A172 (cell line): ENCODE measurements at regions not wholly inside any gene's neighbourhood (a gene's known extent, or its start where the extent isn't known, plus 50 kb on each side); places are given as distances from the start of the nearest gene placed in this dataset.

ENCODE experiments used
- DNase-seq: peaks from one replicate; pipeline ENCODE4 v3.0.0-alpha.2; 2015; ENCODE audit warnings: low spot score

DNA sequence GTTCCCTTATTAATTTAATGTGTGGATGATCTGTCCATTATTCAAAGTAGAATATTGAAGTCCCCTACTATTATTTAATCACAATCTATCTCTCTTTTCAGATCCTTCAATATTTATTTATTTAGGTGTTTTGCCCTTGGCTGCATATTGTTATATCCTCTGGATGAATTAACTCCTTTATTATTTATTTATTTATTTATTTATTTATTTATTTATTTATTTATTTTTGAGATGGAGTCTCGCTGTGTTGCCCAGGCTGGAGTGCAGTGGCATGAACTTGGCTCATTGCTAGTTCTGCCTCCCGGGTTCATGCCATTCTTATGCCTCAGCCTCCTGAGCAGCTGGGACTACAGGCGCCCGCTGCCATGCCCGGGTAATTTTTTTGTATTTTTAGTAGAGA, 776.6 kb upstream of the NXPH2 start:
- DNase-seq = no peak

DNA sequence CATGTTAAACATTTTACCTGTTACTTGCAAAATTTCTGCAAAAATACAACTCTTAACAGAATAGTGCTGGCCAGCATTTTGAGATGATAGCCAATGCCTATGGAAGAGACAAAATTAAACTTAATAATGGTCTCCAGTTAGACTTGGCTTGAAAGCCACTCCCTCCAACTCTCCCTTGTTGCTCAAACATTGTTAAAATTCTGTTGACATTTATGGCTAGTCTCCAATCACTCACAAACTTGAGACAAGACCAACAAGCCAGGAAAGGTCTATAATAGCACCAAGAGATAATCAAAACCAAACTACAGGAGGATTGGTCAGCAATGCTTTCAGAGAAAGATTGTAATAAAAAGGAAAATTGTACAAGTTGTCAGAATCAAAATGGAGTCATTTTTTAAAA, 770.7 kb upstream of the NXPH2 start:
- DNase-seq = no peak

DNA sequence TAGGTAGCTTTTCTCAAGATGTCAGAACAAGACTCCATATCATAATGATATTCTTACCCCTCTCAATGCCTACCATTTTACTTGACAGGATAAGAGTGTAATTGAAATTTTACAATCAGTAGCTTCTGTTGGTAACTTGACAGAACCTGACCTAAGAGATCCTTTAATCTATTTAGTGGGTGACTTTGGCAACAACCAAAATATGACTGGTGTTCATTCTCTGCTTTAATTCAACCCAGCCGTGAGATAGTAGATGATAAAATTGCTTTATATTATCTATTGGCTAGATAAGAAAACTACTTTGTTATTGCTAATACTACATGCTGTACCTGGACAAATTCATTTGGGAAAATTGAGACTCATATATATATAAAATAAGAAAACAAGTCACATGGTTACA, 770.2 kb upstream of the NXPH2 start:
- DNase-seq = no peak

DNA sequence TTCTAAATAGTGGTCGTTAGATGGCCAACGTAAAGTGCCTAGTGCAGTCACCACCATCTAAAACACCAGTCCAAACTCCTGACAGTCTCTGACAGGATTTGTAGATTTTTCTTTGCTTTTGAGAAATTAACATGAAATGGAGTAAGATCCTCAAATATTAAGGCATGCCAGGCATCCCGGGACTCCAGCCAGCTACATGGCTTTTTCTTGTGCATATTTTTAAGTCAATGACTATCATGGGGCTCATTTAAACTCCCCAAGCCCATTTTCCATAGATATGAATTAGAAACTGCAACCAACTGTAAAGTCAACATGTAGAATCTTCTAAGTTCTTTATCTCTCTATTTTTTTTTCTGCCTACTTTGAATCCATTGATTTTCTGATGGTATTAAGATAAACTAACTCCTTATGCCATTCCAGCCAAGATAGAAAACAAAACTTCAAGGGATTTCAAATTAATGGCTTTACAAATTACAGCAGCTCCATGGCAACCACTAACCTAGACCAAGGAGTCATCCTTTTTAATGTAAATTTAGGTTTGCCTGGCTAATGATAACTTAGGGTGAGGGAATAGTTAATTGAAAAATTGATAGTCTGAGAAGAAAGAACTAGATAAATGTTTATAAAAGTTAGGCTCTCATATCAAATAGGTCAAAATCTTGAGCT, 764.1 kb upstream of the NXPH2 start:
- DNase-seq = no peak

DNA sequence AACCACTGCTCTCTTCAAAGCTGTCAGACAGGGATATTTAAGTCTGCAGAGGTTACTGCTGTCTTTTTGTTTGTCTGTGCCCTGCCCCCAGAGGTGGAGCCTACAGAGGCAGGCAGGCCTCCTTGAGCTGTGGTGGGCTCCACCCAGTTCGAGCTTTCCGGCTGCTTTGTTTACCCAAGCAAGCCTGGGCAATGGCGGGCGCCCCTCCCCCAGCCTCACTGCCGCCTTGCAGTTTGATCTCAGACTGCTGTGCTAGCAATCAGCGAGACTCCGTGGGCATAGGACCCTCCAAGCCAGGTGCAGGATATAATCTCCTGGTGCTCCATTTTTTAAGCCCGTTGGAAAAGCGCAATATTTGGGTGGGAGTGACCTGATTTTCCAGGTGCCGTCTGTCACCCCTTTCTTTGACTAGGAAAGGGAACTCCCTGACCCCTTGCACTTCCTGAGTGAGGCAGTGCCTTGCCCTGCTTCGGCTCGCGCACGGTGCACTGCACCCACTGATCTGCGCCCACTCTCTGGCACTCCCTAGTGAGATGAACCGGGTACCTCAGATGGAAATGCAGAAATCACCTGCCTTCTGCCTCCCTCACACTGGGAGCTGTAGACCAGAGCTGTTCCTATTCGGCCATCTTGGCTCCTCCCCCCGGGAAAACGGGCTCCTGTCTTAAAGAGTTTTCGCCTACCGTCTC, 758.3 kb upstream of the NXPH2 start:
- DNase-seq = peak; percentile 8

DNA sequence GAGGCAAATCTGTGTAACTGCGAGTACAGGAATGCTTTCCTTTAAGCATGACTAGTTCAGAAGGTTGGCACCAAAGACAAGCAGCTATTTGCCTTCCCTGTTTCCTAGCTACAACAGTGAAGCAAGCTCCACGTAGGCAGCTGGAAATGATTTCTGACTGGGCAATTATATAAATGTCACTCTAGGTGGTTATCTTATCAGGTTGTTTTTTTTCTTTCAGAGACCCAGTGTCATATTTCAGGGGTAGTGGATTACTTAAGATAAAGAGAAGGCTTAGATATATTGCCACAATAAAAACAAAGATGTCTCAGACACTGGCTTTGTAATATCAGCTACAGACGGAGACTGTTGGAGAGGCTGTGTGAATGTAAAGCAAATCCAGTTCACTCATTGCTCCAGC, 748.9 kb upstream of the NXPH2 start:
- DNase-seq = peak; percentile 54

DNA sequence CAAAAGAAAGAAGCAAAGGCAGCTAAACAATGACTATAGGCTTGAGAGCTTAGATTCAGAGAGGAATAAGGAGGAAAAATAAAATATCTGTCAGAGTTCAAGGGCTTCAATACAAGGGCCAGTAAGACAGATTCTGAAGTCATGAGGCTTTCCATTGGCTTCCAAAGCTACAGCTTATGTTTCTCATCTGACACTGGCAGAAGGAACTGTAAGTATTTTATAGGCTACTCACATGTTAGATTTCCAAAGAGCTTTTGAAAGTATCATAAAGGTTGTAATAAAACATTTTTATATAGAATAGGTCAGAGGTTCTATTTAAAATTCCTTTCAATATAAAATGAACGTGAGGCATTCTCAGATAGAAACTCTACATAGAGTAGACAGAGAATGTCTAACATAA, 746.6 kb upstream of the NXPH2 start:
- DNase-seq = no peak

DNA sequence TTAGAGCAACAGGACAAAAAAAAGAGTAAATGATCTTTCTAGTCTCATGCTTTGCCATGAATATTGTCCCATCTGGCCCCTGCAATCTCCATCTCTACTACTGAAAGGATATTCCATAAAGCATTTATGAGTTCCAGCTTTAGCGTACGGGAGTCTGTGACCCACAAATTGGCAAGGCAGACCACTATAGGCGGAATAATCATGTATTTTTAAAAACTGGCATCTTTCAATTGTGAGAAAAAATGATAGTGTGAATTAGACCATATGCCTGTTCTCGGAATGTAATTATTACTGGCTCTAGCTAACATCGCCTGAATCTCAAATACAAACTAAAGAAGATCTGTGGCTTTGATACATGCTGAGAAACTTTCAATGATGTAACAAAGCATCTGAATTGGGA, 738.1 kb upstream of the NXPH2 start:
- no peak for DNase-seq

DNA sequence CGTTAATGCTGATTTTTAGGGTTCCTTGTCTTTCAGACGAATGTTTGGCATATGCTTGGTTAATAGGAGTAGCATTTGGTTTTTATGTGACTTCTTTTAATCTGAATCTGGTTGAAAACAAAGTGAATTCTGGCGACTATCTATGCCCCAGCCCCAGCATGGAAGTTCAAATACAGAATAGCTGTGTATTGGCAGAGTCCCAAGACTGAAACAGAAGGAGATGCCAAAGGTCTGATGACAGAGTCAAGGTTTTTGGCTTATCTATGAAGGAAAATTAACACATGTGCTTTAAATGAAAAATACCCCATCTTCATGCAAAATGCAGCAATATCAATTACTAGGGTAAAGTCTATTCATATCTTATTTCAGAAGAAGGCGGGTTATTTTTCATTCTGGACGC, 734.8 kb upstream of the NXPH2 start:
- DNase-seq = no peak

DNA sequence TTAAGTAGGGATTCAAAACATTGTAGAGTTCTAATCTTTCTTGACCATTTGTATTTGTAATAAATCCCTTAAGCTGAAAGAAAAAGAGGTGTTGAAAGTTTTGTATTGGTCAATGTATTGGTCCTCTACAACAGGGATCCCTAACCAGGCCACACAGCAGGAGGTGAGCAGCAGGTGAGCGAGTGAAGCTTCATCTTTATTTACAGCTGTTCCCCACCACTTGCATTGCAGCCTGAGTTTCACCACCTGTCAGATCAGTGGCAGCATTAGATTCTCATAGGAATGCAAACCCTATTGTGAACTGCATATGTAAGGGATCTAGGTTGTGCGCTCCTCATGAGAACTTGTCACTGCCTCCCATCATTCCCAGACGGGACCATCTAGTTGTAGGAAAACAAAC, 715.7 kb upstream of the NXPH2 start:
- DNase-seq = no peak

DNA sequence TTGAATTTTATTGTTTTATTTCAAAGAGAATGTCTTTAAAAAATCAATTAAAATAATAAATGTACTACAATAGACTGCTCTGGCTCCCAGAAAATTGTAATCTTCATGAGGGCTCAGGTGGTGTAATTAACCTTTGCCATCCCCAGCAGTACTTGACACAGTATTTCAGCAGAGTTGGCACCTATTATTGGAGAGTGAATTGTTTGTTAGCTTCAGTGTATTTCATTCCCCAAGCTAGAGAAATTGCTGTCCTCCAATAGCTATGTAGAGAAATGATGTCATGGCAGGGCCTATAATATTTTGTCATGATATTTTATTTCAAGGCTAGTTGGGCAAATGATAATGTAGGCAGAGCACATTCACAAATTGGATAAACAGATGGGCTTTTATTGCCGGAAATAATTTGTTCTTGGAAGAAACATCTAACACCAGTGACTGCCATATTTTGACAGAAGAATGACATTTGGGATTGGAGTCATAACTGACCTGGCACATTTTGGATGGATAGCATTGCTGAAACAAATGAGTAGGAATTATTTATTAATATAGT, 712.0 kb upstream of the NXPH2 start:
- DNase-seq = no peak

DNA sequence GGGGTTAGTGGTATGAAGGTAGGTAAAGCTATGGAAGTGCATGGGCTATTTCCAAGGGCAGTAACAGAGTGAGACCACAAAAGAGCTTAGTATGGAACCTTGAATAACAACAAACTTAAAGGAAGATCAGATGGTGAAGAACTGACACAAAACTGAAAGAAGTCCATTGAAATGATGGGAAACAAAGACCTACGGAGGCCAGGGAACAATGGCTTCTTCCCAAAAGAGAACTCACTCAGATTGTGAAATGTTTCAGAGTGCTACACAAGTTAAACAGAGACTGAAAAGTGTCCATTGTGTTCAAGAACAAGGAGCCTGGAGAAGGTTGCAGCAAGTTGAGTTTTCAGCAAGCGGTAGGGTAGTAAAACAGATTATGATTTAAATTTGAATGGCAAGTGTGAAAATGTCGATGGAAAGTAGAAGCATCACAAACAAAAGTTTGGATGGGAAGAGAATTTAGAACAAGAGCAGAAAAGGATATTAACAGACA, 700.0 kb upstream of the NXPH2 start:
- no peak for DNase-seq

DNA sequence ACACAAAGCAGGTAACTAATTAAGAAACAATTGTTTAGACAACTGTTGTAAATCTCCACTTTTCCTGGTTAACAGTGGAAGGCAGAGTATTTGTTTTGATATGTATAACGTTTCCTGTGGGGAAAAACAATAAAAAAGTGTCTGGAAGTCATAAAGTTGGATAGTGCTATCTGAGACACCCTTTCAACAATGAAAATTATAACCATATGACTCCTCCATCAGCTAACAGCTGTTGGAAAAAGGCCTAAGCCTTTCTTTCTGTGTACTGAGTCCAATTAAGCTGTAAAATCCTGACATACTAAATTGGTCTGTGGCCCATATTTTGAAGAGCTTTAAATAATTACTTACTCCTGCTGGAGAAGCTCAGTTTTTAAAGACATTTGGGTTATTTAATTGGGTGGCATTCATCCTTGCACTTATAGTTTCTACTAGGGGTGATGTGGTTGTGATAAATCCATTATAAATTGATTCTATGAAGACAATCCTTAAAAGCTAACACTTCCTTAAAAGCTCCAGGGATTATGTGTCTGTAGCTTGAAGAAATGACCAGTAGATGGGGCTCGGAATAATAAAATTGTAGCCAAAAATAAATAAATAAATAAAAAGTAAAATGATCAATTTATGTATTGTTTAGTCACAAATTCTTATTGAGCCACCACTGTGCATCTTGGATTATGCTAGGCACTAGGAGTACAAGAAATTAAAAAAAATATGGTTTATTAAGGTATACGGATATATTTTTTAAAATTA, 698.1 kb upstream of the NXPH2 start:
- peak; percentile 4 for DNase-seq

DNA sequence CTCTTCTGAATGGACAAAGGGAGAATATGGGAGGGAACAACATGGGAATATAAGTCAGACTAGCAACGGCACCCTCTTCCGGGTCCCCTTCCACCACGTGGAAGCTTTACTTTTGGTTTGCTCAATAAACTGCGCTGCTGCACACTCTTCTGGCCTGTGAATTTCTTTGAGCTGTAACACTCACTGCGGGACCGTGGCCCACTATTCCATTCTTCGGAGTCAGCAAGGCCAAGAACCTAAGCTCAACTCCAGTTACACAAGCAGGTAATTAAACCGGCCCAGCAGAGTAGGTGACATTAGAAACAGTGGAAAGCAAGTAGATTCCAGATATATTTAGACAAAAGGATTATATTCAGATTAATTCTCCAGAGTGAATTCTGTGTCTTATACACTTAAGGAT, 697.4 kb upstream of the NXPH2 start:
- DNase-seq = no peak

DNA sequence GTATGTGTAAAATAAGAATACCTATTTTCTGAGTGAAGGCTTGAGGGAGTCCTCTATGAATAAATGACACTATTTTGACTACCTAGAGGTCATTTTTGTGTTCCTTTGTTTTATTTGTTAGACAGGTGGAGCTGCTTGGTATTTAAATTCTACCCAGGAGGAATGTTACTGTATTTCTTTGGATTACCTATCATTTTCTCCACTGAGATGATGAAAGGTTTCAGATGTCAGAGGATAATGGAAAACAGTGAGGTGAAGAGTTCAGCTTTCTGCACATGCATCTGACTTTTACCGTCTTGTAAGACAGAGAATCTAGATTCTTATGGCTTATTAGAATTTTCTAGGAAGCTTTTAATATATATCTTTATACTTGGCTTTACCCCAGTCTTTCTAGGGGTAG, 689.8 kb upstream of the NXPH2 start:
- no peak for DNase-seq

DNA sequence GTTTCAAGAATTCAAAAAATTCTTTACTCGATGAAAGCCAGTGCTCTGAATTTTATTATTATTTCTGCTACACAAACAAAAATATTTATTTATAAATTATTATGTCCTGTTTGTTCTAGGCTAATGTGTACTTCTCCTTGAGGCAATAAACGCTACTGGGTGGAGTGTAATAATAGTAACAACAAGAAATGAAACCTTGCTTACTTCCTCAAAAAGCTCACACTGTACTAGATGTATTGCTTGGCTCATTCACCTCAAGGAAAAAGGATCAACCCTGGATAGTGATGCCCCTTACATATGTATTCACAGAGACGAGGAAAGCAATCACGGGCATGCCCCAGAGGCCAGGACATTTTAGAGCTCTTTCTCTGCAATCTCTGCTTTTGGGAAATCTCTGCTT, 685.6 kb upstream of the NXPH2 start:
- DNase-seq = no peak

DNA sequence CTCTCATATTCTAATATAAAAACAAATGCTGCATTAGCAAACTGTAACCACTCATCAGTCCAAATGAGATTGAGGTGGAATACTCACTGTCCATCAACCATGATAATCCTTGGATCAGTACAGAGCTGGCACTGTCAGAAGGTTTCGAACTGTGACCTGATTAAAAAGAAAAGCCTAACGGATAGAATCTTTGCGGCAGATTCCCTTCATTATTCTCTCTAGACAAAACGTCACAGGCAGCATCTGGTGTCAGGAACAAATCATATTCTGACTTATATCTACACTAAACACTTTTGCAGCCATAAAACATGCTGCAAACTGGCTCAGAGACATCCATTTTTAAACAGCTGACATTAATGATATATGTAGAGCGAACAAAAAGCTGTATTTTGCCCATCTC, 677.7 kb upstream of the NXPH2 start:
- no peak for DNase-seq

DNA sequence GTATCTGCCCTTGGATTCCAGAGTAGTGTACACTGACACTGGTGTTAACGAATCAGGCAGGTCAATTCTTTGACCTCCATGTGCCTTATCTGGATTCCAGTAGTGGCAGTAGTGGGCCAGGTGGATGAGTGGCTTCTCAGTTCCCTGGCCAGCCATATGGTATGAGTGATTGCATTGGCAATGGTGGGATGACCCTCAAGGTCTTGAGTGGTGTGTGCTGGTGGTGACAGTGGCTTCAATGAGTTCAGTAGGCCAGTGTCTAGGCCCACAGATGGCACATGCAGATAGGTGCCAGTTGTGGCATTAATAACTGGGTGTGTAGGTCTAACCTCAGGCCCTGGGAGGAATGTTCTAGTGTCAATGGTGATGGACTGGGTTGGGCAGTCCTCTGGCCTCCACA, 674.1 kb upstream of the NXPH2 start:
- DNase-seq = no peak

DNA sequence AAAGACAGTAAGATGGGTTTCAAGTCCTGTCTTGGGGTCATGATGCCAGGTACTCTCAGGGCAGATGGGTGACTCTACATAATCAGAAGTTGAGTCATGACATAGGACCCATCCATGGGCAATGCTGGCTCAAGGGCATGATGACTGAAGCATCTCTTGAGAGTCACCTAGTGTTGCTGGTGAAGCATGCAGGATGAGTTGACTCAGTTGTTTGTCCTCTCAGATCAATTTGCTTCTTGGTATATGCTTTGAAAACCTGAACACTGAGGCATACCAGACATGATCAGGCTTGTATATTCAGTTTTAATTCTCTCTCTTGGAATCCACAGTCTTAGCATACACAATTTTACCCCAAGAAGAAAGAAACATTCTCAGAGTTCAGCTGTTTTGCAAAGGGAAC, 658.9 kb upstream of the NXPH2 start:
- DNase-seq = no peak

DNA sequence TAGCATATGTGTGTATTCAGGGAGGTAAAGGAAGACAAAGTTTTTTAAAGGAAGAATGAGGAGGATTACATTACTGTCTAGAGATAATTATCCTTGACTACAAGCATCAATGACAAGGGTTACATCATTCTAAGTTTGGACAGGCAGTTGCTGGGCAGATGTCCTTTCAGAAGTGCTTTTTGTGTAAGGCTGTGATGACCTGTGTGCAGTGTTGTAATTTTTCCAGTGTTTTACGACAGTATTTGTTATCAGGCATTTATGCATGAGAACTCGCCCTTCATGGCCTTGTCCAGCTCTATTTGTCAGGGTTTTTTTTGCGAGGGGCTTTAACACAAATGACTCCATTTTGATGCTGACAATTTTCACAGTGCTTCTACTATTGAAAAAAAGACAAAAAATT, 658.3 kb upstream of the NXPH2 start:
- no peak for DNase-seq

DNA sequence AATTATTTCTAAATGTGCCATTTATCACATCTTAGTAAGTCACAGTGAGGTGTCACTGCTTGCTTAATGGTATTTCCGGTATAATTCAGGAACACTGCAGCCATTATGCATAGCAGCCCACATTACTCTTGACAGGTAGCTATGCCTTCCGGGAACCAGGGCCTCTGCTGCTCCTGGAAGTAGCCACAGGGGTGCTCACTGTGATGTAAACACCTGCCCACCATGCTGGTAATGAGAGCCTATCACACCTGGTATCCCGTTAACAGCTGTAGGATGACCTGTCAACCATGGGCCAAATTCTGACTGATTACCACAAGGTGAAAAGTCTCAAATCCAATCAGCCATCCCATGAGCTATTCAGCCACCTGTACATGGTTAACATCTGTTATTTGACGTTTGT, 647.0 kb upstream of the NXPH2 start:
- no peak for DNase-seq

DNA sequence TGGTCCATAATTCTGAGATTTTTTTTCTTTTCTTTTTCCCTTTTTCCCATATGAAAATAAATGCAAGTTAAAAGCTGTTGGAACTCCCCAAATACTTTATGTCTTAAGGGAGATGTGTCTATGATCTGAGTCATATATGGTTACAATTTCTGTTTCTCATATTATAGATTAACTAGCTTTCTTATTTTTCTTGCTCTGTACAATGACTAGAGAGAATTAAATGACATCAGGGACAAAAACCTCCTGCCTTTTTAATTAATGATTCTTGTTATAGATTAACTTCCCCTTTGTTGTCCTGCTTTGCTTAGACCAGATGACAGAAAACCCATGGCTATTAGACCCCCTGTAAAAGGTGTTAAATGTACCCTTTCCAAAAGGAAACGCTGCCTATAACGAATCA, 643.9 kb upstream of the NXPH2 start:
- no peak for DNase-seq

DNA sequence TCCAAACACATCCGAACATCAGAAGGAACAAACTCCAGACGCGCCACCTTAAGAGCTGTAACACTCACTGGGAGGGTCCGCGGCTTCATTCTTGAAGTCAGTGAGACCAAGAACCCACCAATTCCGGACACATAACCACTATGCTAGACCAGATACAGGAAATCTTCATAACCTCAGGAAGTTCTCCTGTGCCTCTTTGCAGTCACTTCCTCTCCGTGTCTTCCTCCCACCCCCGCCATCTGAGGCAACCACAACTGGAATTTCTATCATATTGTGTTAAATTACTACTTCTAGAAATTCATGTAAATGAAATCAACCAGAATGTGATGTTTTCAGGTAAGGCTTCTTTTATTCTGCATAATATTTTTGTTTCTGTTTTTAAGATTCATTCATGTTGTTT, 631.0 kb upstream of the NXPH2 start:
- peak; percentile 10 for DNase-seq
